Amniotic stem cell (primary cell): ENCODE measurements at regions not wholly inside any gene's neighbourhood (a gene's known extent, or its start where the extent isn't known, plus 50 kb on each side); places are given as distances from the start of the nearest gene placed in this dataset.

Experiments used
- DNase-seq: peaks from one replicate; lab custom pipeline; 2025; lab: John Stamatoyannopoulos, UW

DNA sequence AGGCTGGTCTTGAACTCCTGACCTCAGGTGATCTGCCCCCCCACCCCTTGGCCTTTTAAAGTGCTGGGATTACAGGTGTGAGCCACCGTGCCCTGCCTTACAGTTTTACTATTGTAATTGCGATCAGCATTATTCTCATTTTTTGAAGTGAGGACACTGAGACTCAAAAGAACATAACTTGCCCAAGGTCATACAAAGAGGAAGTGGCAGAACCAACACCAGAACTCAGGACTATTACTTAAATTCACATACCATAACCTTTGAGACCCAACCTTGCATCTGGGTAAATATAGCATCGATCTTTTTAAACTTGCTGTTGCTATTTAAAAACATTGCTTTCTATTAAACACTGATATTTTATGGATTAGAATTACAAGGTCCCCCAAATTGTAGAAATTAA is 54.2 kb downstream of the FOXI1 start:
- no peak for DNase-seq

DNA sequence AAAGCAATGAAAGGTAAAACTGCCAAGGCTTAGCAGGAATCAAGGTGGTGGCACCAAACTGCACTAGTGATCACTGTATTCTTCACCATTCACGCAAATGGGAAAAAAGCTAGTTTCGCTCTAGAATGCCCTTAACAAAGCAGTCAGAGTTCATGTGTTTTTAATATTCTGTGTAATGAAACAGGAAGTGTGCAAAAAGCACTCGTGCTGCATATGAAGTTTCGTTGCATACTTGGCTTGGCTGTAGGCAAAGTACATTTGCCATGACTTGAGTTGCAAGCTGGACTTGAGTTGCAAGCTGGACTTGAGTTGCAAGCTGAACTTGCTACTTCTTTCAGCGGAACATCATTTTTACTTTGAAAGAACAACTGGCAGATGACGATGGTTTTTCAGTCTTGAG is 55.4 kb downstream of the FOXI1 start:
- no peak for DNase-seq

DNA sequence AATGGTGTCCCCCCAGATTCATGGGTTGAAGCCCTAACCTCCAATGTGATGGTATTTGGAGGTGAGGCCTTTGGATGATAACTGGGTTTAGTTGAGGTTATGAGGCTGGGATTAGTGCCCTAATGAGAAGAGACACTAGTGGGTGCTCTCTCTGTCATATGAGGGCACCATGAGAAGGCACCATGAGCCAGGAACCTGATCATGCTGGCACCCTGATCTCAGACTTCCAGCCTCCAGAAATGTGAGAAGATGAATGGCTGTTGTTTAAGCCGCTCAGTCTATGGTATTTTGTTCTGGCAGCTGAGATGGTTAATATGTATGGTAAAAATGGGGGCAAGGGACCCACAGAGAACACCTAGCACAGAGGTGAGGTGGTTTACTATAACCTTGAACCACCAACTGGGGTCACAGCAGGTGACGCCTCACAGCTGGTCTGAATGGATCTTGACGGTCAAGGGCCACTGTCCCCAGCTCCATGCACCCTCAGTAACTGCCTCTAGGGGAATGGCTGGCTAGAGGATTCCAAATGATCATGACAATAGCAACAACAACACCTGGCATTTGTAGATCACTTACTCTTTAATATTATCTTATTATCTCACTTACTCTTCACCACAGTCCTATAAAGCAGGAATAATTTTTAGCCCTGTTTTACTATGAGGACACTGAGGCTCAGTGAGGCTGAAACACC is 57.1 kb downstream of the FOXI1 start:
- DNase-seq: no peak

- no peak for DNase-seq
These were observed 58.4 kb downstream of the FOXI1 start for GRCh38 chr5:170164087-170164486.

GRCh38 chr5:170164921-170165320 is 59.2 kb downstream of the FOXI1 start:
- DNase-seq: no peak

DNA sequence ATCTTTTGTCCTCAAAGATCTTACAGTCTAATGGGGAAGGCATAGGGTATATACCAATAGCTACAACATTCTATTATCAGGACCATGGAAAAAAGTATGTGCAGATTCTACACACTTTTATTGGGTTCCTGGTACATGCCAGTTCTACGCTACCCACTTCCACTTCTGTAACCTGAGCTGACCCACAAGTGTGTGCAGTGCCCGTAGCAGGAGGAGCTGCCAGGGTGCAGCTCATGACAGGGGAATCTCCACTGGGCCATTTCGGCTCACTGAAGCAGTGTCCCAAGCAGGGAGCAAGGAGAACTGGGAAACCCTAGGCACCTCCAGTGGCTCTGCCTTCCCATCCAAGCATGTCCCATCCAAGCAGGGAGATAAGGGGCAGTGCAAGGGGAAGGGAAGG is 60.4 kb downstream of the FOXI1 start:
- no peak for DNase-seq

DNA sequence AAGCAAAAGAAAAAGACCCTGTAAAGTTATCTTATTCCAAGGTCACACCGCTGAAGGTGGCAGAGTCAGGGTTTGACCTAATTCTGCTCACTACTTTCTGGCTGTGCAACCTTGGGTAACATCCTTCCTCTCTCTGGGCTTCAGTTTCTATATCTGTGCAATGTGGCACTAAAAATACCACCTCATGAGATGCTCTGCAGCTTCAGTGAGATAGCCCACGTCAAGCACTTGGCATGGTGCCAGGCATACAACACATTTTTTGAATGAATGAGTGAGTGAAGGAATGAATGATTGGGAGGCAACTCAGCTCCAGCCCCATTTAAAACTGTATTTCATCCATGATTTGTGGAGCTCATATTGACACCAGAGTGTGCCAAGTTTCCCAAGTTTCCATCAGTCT is 62.3 kb downstream of the FOXI1 start:
- DNase-seq: no peak

DNA sequence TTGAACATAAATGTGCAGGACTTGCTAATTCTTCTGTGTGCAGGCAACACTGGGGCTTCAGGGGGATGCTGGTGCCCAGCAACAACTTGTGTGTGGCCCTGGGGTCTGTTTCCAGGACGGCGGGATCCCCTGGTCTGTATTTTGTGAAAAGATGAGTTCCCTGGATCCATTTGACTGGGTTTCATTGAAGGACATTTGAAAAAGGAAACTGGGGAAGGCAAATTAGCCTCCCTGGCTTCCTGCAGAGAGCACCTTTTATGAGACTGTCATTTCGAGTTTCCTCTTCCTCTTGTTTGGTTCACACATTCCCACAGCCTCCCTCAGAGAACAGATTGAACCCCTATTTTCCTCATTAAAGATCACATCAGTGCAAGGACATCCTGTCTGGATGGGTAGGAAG is 63.1 kb downstream of the FOXI1 start:
- no peak for DNase-seq

- DNase-seq: no peak
These were observed 62.8 kb upstream of the C5orf58 start for GRCh38 chr5:170169996-170170395.

GRCh38 chr5:170171811-170172210 is 61.0 kb upstream of the C5orf58 start:
- DNase-seq: no peak

DNA sequence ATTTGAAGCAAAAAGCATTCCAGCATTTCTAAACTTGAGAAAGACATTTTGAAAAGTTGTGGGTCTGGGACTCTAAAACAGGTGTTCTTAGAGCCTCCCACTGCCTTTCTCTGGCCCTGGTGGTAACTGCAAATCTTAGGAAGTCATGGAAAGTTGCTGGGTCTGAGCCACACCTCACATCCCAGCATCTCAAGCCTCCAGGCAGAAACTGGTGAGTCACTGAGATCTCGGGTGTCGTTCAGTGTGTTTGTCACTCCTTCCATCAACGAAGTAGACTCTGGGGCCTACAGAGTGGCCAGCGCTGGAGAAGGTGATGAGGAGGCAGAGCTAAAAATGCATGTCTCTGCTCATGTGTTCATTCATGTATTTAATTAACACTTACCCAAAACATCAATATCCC is 59.6 kb upstream of the C5orf58 start:
- peak; percentile 73 for DNase-seq

DNA sequence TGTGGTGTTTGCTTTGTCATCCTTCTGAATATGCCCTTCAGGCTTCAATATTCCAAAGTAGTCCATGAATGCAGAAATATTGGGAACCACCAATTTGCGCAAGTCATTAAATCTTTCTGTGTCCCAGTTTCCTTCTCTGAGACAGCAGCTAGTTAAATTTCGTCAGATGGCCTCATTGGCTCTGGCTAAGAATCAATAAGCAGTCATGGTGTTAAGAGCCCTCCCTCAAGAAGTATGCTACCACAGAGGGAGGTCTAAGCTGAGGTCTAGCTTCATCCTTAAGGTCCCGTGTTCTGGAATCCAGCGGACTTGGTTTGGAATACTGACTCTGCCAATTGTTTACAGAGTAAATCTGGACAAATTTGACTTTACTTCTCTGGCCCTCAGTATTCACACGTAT is 59.1 kb upstream of the C5orf58 start:
- no peak for DNase-seq

GRCh38 chr5:170176916-170177315 is 55.9 kb upstream of the C5orf58 start:
- no peak for DNase-seq

GRCh38 chr5:170178814-170179213 is 54.0 kb upstream of the C5orf58 start:
- no peak for DNase-seq

GRCh38 chr5:170179626-170180025 is 53.2 kb upstream of the C5orf58 start:
- DNase-seq: no peak

DNA sequence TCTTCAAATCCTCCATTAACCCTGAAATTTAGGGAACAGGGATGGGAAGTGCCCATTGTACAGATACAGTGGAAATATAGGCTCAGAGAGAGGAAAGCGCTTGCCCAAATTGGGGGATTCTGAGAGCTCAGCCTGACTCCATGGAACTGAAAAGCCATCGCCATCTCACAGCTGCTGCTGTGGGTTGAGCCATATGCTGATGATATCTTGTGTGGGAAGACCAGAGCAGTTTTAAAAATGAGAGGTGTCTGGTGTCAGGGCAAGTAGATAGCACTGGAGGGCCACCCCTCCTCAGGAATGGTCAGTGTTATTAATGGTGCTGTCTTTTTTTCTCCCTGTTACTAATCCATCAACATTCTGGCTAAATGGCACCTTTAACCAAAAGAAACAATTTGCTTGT is 50.9 kb upstream of the C5orf58 start:
- DNase-seq: no peak

GRCh38 chr5:170182491-170182890 is 50.3 kb upstream of the C5orf58 start:
- no peak for DNase-seq
